ENCODE measurements at regions not wholly inside any gene's neighbourhood (a gene's known extent, or its start where the extent isn't known, plus 50 kb on each side); places are given as distances from the start of the nearest gene placed in this dataset.

- H3K27me3 ChIP-seq (ENCODE audit: control insufficient read depth, insufficient read depth, low read length): no peaks in the 10 kb centered on the region
Measured at GRCh38 chr12:127650626-127651025, 616.3 kb upstream of the TMEM132C start.

GRCh38 chr12:127652281-127652680 is 614.7 kb upstream of the TMEM132C start:
- Histone ChIP-seq H3K36me3 (ENCODE audit: control insufficient read depth, insufficient read depth, low read length) (no peaks in the 10 kb centered on the region), H3K27ac (ENCODE audit: low read length) (no peak overlapping the region), H3K9me3 (ENCODE audit: control insufficient read depth, insufficient read depth, low read length) (no peaks in the 10 kb centered on the region), H3K4me1 (ENCODE audit: control insufficient read depth, insufficient read depth, low read length) (no peaks in the 10 kb centered on the region), H3K27me3 (ENCODE audit: control insufficient read depth, insufficient read depth, low read length) (no peaks in the 10 kb centered on the region), H3K4me3 (ENCODE audit: low read length) (no peak overlapping the region)
- H3K27ac Mint-ChIP-seq: no peak overlapping the region
- no peaks in the 10 kb centered on the region for H3K4me1 Mint-ChIP-seq
- ATAC-seq (no peak), DNase-seq (no peak)
- WGBS (ENCODE audit: insufficient coverage): 96% methylated on average over 4 of the region's 4 CpGs
- no peak for TF ChIP-seq CTCF (IDR thresholded peaks at IDR 0.05)
- peaks cover 0 to 7% of the 10 kb centered on the region in 2 donors for H3K9me3 Mint-ChIP-seq
- intact Hi-C loops (cut with micrococcal nuclease): no loop called here
- H3K27me3 Mint-ChIP-seq (ENCODE audit: low read depth in 2 of 2): no peaks in the 10 kb centered on the region
- H3K4me3 Mint-ChIP-seq: no peak overlapping the region
- H3K36me3 Mint-ChIP-seq: no peaks in the 10 kb centered on the region

More at GRCh38 chr12:127650626-127651025, 616.3 kb upstream of the TMEM132C start:
- Mint-ChIP-seq H3K9me3 (peaks cover 0 to 5% of the 10 kb centered on the region in 2 donors), H3K27ac (no peak overlapping the region), H3K4me3 (no peak overlapping the region), H3K27me3 (ENCODE audit: low read depth in 2 of 2) (no peaks in the 10 kb centered on the region), H3K36me3 (no peaks in the 10 kb centered on the region), H3K4me1 (no peaks in the 10 kb centered on the region)
- H3K4me3 ChIP-seq (ENCODE audit: low read length): no peak overlapping the region
- H3K36me3 ChIP-seq (ENCODE audit: control insufficient read depth, insufficient read depth, low read length): no peaks in the 10 kb centered on the region
- H3K27ac ChIP-seq (ENCODE audit: low read length): no peak overlapping the region
- ATAC-seq (no peak), DNase-seq (no peak)
- no peaks in the 10 kb centered on the region for H3K9me3 ChIP-seq (ENCODE audit: control insufficient read depth, insufficient read depth, low read length)
- WGBS (ENCODE audit: insufficient coverage): 78% methylated on average over 5 of the region's 5 CpGs
- no peaks in the 10 kb centered on the region for H3K4me1 ChIP-seq (ENCODE audit: control insufficient read depth, insufficient read depth, low read length)
- no peak for TF ChIP-seq CTCF (IDR thresholded peaks at IDR 0.05)
- intact Hi-C loops (cut with micrococcal nuclease): no loop called here

GRCh38 chr12:127654383-127654985 is 612.5 kb upstream of the TMEM132C start:
- no peak overlapping the region for H3K4me3 Mint-ChIP-seq
- no peaks in the 10 kb centered on the region for H3K4me1 Mint-ChIP-seq
- H3K36me3 ChIP-seq (ENCODE audit: control insufficient read depth, insufficient read depth, low read length): no peaks in the 10 kb centered on the region
- no peaks in the 10 kb centered on the region for H3K27me3 Mint-ChIP-seq (ENCODE audit: low read depth in 2 of 2)
- H3K4me3 ChIP-seq (ENCODE audit: low read length): no peak overlapping the region
- WGBS (ENCODE audit: insufficient coverage): 88% methylated on average over 10 of the region's 10 CpGs
- H3K27me3 ChIP-seq (ENCODE audit: control insufficient read depth, insufficient read depth, low read length): no peaks in the 10 kb centered on the region
- no peak for ATAC-seq
- TF ChIP-seq CTCF (IDR thresholded peaks at IDR 0.05): no peak
- no peak for DNase-seq
- no peaks in the 10 kb centered on the region for H3K9me3 ChIP-seq (ENCODE audit: control insufficient read depth, insufficient read depth, low read length)
- peaks cover 0 to 7% of the 10 kb centered on the region in 2 donors for H3K9me3 Mint-ChIP-seq
- H3K36me3 Mint-ChIP-seq: no peaks in the 10 kb centered on the region
- H3K27ac ChIP-seq (ENCODE audit: low read length): no peak overlapping the region
- no peaks in the 10 kb centered on the region for H3K4me1 ChIP-seq (ENCODE audit: control insufficient read depth, insufficient read depth, low read length)
- intact Hi-C loops (cut with micrococcal nuclease): no loop called here
- no peak overlapping the region for H3K27ac Mint-ChIP-seq

GRCh38 chr12:127655691-127656090 is 611.3 kb upstream of the TMEM132C start:
- no peak overlapping the region for H3K27ac ChIP-seq (ENCODE audit: low read length)
- 88% methylated on average over 3 of the region's 3 CpGs for WGBS (ENCODE audit: insufficient coverage)
- intact Hi-C loops (cut with micrococcal nuclease): no loop called here
- Mint-ChIP-seq H3K9me3 (peaks cover 0 to 7% of the 10 kb centered on the region in 2 donors), H3K27me3 (ENCODE audit: low read depth in 2 of 2) (no peaks in the 10 kb centered on the region), H3K27ac (no peak overlapping the region), H3K36me3 (no peaks in the 10 kb centered on the region), H3K4me3 (no peak overlapping the region), H3K4me1 (no peaks in the 10 kb centered on the region)
- no peaks in the 10 kb centered on the region for H3K36me3 ChIP-seq (ENCODE audit: control insufficient read depth, insufficient read depth, low read length)
- no peak overlapping the region for H3K4me3 ChIP-seq (ENCODE audit: low read length)
- DNase-seq (no peak), ATAC-seq (no peak)
- TF ChIP-seq CTCF (IDR thresholded peaks at IDR 0.05): no peak
- H3K27me3 ChIP-seq (ENCODE audit: control insufficient read depth, insufficient read depth, low read length): no peaks in the 10 kb centered on the region
- H3K4me1 ChIP-seq (ENCODE audit: control insufficient read depth, insufficient read depth, low read length): no peaks in the 10 kb centered on the region
- no peaks in the 10 kb centered on the region for H3K9me3 ChIP-seq (ENCODE audit: control insufficient read depth, insufficient read depth, low read length)

Data from natural killer cell (primary cell).